GM12891 (cell line): ENCODE measurements at regions not wholly inside any gene's neighbourhood (a gene's known extent, or its start where the extent isn't known, plus 50 kb on each side); places are given as distances from the start of the nearest gene placed in this dataset.

ENCODE experiments used
- DNase-seq: peaks from one replicate; pipeline ENCODE4 v3.0.0; 2011; ENCODE audit warnings: low spot score; ENCODE audit not compliant: insufficient read length
- FAIRE-seq: peaks from 2 replicates; lab custom pipeline; 2011; peaks lifted over from hg19 to GRCh38; lab: Jason Lieb, UNC
- PAX5 ChIP-seq: IDR thresholded peaks from 2 replicates; pipeline ENCODE4 v1.6.1; 2011; ENCODE audit warnings: low read length, moderate library complexity, mild to moderate bottlenecking; ENCODE audit not compliant: insufficient read depth, severe bottlenecking
- POLR2A ChIP-seq: IDR thresholded peaks from 2 replicates; pipeline ENCODE4 v1.6.1; 2011; ENCODE audit warnings: low read depth, low read length, control low read depth
- POLR2AphosphoS5 ChIP-seq: IDR thresholded peaks from 2 replicates; pipeline ENCODE4 v1.6.1; 2011; ENCODE audit warnings: low read depth, low read length, control low read depth
- POU2F2 ChIP-seq: IDR thresholded peaks from 2 replicates; pipeline ENCODE4 v1.6.1; 2011; ENCODE audit warnings: low read depth, mild to moderate bottlenecking, control low read depth, low read length, moderate library complexity
- SPI1 ChIP-seq: IDR thresholded peaks from 2 replicates; pipeline ENCODE4 v1.6.1; 2011; ENCODE audit warnings: low read depth, low read length, control low read depth
- TAF1 ChIP-seq: IDR thresholded peaks from 2 replicates; pipeline ENCODE4 v1.6.1; 2011; ENCODE audit warnings: low read depth, low read length, control low read depth

GRCh38 chr6:14763139-14763538, 482.7 kb upstream of the JARID2 start:
- FAIRE-seq, result no peak
- no peak for DNase-seq
- no peak for TF ChIP-seq POLR2A
- no peak for TF ChIP-seq POLR2AphosphoS5
- TF ChIP-seq POU2F2, result no peak
- no peak for TF ChIP-seq TAF1
- no peak for TF ChIP-seq PAX5
- TF ChIP-seq SPI1, result no peak

GRCh38 chr6:14763616-14764015, 482.3 kb upstream of the JARID2 start:
- no peak for TF ChIP-seq POU2F2
- TF ChIP-seq POLR2A, result no peak
- TF ChIP-seq PAX5, result no peak
- no peak for TF ChIP-seq POLR2AphosphoS5
- no peak for TF ChIP-seq TAF1
- no peak for TF ChIP-seq SPI1
- FAIRE-seq, result no peak
- no peak for DNase-seq

- FAIRE-seq, result no peak
- TF ChIP-seq POU2F2 (no peak), SPI1 (no peak), PAX5 (no peak), POLR2A (no peak), TAF1 (no peak), POLR2AphosphoS5 (no peak)
- no peak for DNase-seq
Measured at GRCh38 chr6:14765106-14765505, 480.8 kb upstream of the JARID2 start.

- TF ChIP-seq POU2F2, result no peak
- no peak for TF ChIP-seq TAF1
- no peak for TF ChIP-seq POLR2A
- no peak for TF ChIP-seq PAX5
- TF ChIP-seq POLR2AphosphoS5, result no peak
- TF ChIP-seq SPI1, result no peak
- FAIRE-seq, result no peak
- DNase-seq, result no peak
Measured at GRCh38 chr6:14765721-14766390, 480.0 kb upstream of the JARID2 start.

DNA sequence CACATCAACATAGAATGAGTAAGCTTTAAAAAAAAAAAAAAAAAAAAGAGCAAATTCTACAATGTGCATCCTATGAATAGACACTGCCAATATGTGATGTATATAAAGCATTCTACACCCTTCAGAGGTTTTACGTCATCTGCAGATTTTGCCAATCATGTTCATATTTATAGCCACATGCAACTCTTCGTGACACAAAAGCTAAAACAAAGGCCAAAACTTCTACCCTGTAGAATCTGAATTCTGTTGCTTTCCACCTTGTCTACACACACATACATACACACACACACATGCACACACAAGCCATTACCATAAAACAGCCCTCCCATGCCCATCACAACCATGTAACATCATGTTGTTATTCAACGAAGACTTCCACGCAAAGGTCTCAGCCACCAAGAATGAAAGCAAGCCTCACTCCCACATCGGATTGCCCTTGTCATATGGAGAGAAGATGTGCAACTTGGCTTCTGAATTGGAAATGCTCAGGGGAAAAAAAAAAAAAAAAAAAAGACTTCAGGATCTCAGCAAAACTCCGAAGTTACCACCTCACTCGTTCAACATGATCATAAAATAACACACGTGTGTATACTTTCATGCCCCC, 479.4 kb upstream of the JARID2 start:
- FAIRE-seq (no peak), DNase-seq (no peak)
- TF ChIP-seq POLR2A (no peak), POLR2AphosphoS5 (no peak), SPI1 (no peak), POU2F2 (no peak), TAF1 (no peak), PAX5 (no peak)

DNA sequence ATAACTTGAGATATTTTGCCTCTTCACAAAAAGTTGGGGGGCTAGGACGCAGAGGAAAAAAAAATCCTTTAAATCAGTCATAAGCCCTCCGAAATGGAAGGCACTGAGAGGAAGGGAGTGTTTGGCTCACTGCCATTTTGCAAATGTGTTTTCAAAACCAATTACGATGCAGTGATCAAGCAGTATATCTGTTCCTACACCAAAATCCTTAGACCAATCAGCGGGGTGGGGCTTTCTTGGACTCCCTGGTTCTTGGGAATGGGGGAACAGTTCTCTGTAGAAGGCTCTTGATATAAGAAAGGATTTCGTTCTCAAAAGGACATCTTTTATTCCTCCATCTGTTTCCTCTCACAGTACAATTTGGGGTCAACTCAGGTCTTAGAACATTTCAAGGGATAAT, 478.6 kb upstream of the JARID2 start:
- no peak for DNase-seq
- TF ChIP-seq TAF1 (no peak), POU2F2 (no peak), SPI1 (no peak)
- no peak for FAIRE-seq

GRCh38 chr6:14770040-14770439, 475.8 kb upstream of the JARID2 start:
- no peak for FAIRE-seq
- DNase-seq, result no peak
- TF ChIP-seq POLR2A (no peak), POU2F2 (no peak)

DNA sequence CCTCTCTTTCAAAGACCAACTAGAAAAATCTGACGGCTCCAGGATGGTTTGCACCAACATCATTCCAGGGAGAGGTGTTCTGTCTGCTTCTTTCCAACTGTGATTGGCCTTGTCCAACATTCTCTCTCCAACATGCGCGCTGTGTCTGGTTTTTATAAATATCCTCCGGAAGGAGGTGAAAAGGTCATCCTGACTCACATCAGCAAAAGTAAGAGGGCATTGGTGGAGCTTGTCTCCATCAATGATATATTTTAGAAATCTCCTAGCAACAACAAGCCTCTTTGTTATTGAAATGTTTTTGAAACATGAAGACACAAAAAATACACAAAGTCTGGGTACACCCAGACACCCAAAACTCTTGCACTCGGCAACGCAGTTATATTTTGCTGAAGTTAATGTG, 475.3 kb upstream of the JARID2 start:
- DNase-seq (no peak), FAIRE-seq (no peak)
- TF ChIP-seq PAX5, result no peak

GRCh38 chr6:14771016-14771415, 474.9 kb upstream of the JARID2 start:
- FAIRE-seq (no peak), DNase-seq (no peak)
- TF ChIP-seq POU2F2 (no peak), TAF1 (no peak), POLR2A (no peak), POLR2AphosphoS5 (no peak), PAX5 (no peak), SPI1 (no peak)

- FAIRE-seq (no peak), DNase-seq (no peak)
- TF ChIP-seq PAX5 (no peak), POU2F2 (no peak), POLR2A (no peak), TAF1 (no peak)
Measured at GRCh38 chr6:14772188-14772587, 473.7 kb upstream of the JARID2 start.
